Mesendoderm (in vitro differentiated cells): ENCODE measurements at regions not wholly inside any gene's neighbourhood (a gene's known extent, or its start where the extent isn't known, plus 50 kb on each side); places are given as distances from the start of the nearest gene placed in this dataset.

Experiments used
- DNase-seq: peaks from one replicate; pipeline ENCODE4 v3.0.0; 2013
- H2AK5ac ChIP-seq: 2 replicates; pipeline ENCODE4 v1.6.1; 2013; ENCODE audit warnings: low read length, inconsistent platforms
- H2BK120ac ChIP-seq: 2 replicates; pipeline ENCODE4 v1.6.1; 2013; ENCODE audit warnings: low read depth, mild to moderate bottlenecking, low read length, moderate library complexity, mixed read lengths
- H2BK15ac ChIP-seq: replicated peaks from 2 replicates; pipeline ENCODE4 v1.6.1; 2013; ENCODE audit warnings: low read depth, mild to moderate bottlenecking, moderate library complexity
- H2BK5ac ChIP-seq: 2 replicates; pipeline ENCODE4 v1.6.1; 2013; ENCODE audit warnings: low read length, inconsistent platforms
- H3K18ac ChIP-seq: 2 replicates; pipeline ENCODE4 v1.6.1; 2013; ENCODE audit warnings: mild to moderate bottlenecking, low read length, mixed read lengths
- H3K23ac ChIP-seq: one replicate; pipeline ENCODE4 v1.6.1; 2013; ENCODE audit warnings: low read length
- H3K27ac ChIP-seq: 2 replicates; pipeline ENCODE4 v1.5.1; 2013; ENCODE audit warnings: low read depth, mild to moderate bottlenecking, inconsistent platforms, low read length, moderate library complexity
- H3K27me3 ChIP-seq: 2 replicates; pipeline ENCODE4 v1.6.1; 2013; ENCODE audit warnings: low read length, control low read depth, mild to moderate bottlenecking, inconsistent platforms; ENCODE audit not compliant: insufficient read depth, poor library complexity
- H3K36me3 ChIP-seq: 2 replicates; pipeline ENCODE4 v1.6.1; 2013; ENCODE audit warnings: low read length, inconsistent platforms; ENCODE audit not compliant: control insufficient read depth, insufficient read depth
- H3K4ac ChIP-seq: one replicate; pipeline ENCODE4 v1.6.1; 2013; ENCODE audit warnings: low read depth, mild to moderate bottlenecking, low read length, moderate library complexity
- H3K4me1 ChIP-seq: 2 replicates; pipeline ENCODE4 v1.6.1; 2013; ENCODE audit warnings: low read depth, low read length, inconsistent platforms; ENCODE audit not compliant: control insufficient read depth
- H3K4me2 ChIP-seq: 2 replicates; pipeline ENCODE4 v1.6.1; 2013; ENCODE audit warnings: low read length
- H3K4me3 ChIP-seq: 2 replicates; pipeline ENCODE4 v1.5.1; 2013; ENCODE audit warnings: mild to moderate bottlenecking, low read length
- H3K56ac ChIP-seq: one replicate; pipeline ENCODE4 v1.6.1; 2013; ENCODE audit warnings: low read length
- H3K79me1 ChIP-seq: 2 replicates; pipeline ENCODE4 v1.6.1; 2013; ENCODE audit warnings: low read length, inconsistent platforms
- H3K79me2 ChIP-seq: 2 replicates; pipeline ENCODE4 v1.6.1; 2013; ENCODE audit warnings: mild to moderate bottlenecking, low read length; ENCODE audit not compliant: control insufficient read depth, insufficient read depth
- H3K9ac ChIP-seq: 2 replicates; pipeline ENCODE4 v1.6.1; 2013; ENCODE audit warnings: low read length, inconsistent platforms
- H4K5ac ChIP-seq: one replicate; pipeline ENCODE4 v1.6.1; 2013; ENCODE audit warnings: low read length
- H4K8ac ChIP-seq: one replicate; pipeline ENCODE4 v1.6.1; 2013; ENCODE audit warnings: low read depth, mild to moderate bottlenecking, control low read depth, low read length, moderate library complexity
- WGBS: extraction: QIAGEN DNeasy Blood & Tissue Kit; methylation state at CpG from one replicate; pipeline ENCODE4 v1.1.7; 2013; ENCODE audit warnings: low lambda C conversion rate, missing lambda C conversion rate; ENCODE audit not compliant: insufficient coverage; ENCODE audit errors: extremely low coverage; 5-methylcytosine and 5-hydroxymethylcytosine counted together

GRCh38 chr5:145493435-145493834 lies 341.7 kb downstream of the PRELID2 start:
- Histone ChIP-seq H3K4me1 (no peaks in the 10 kb centered on the region), H4K5ac (no peak overlapping the region), H3K27ac (no peak overlapping the region), H3K79me2 (no peaks in the 10 kb centered on the region), H3K36me3 (no peaks in the 10 kb centered on the region), H3K23ac (no peak overlapping the region), H2AK5ac (no peak overlapping the region), H2BK15ac (no peak overlapping the region), H3K27me3 (no peaks in the 10 kb centered on the region), H3K56ac (no peak overlapping the region), H3K4ac (no peak overlapping the region), H3K9ac (no peak overlapping the region), H3K4me3 (no peak overlapping the region), H4K8ac (no peak overlapping the region), H3K18ac (no peak overlapping the region), H2BK5ac (no peak overlapping the region), H3K4me2 (no peak overlapping the region), H2BK120ac (no peak overlapping the region), H3K79me1 (no peaks in the 10 kb centered on the region)
- WGBS, result 100% methylated on average over 2 of the region's 3 CpGs
- no peak for DNase-seq

GRCh38 chr5:145489516-145489915 lies 345.6 kb downstream of the PRELID2 start:
- no peak overlapping the region for H3K4ac ChIP-seq
- no peak overlapping the region for H3K27ac ChIP-seq
- H3K79me2 ChIP-seq, result no peaks in the 10 kb centered on the region
- H3K56ac ChIP-seq, result no peak overlapping the region
- no peak overlapping the region for H3K9ac ChIP-seq
- H2BK120ac ChIP-seq, result no peak overlapping the region
- H3K23ac ChIP-seq, result no peak overlapping the region
- no peak overlapping the region for H2BK15ac ChIP-seq
- no peak overlapping the region for H3K18ac ChIP-seq
- no peaks in the 10 kb centered on the region for H3K79me1 ChIP-seq
- H2BK5ac ChIP-seq, result no peak overlapping the region
- H4K8ac ChIP-seq, result no peak overlapping the region
- no peak overlapping the region for H2AK5ac ChIP-seq
- no peak for DNase-seq
- H3K4me2 ChIP-seq, result no peak overlapping the region
- H3K4me1 ChIP-seq, result no peaks in the 10 kb centered on the region
- no peaks in the 10 kb centered on the region for H3K36me3 ChIP-seq
- WGBS, result no CpG with 5 or more reads among the region's 3 CpGs
- no peaks in the 10 kb centered on the region for H3K27me3 ChIP-seq
- H4K5ac ChIP-seq, result no peak overlapping the region
- H3K4me3 ChIP-seq, result no peak overlapping the region

- H3K4me3 ChIP-seq, result no peak overlapping the region
- no peak overlapping the region for H3K27ac ChIP-seq
- H3K4ac ChIP-seq, result no peak overlapping the region
- H3K4me1 ChIP-seq, result no peaks in the 10 kb centered on the region
- H3K79me2 ChIP-seq, result no peaks in the 10 kb centered on the region
- DNase-seq, result no peak
- H3K27me3 ChIP-seq, result no peaks in the 10 kb centered on the region
- H2BK5ac ChIP-seq, result no peak overlapping the region
- H4K8ac ChIP-seq, result no peak overlapping the region
- H4K5ac ChIP-seq, result no peak overlapping the region
- no peaks in the 10 kb centered on the region for H3K36me3 ChIP-seq
- H3K18ac ChIP-seq, result no peak overlapping the region
- H2BK120ac ChIP-seq, result no peak overlapping the region
- no peak overlapping the region for H3K56ac ChIP-seq
- WGBS, result no CpG with 5 or more reads among the region's 1 CpG
- H3K23ac ChIP-seq, result no peak overlapping the region
- no peak overlapping the region for H2AK5ac ChIP-seq
- H3K9ac ChIP-seq, result no peak overlapping the region
- H3K4me2 ChIP-seq, result no peak overlapping the region
- no peaks in the 10 kb centered on the region for H3K79me1 ChIP-seq
- H2BK15ac ChIP-seq, result no peak overlapping the region
Observed at GRCh38 chr5:145484158-145484557, 351.0 kb downstream of the PRELID2 start.

- H3K79me1 ChIP-seq, result no peaks in the 10 kb centered on the region
- H3K18ac ChIP-seq, result no peak overlapping the region
- H3K4me1 ChIP-seq, result no peaks in the 10 kb centered on the region
- H4K8ac ChIP-seq, result no peak overlapping the region
- no peak overlapping the region for H3K4me3 ChIP-seq
- no peaks in the 10 kb centered on the region for H3K27me3 ChIP-seq
- H4K5ac ChIP-seq, result no peak overlapping the region
- no peak overlapping the region for H3K4me2 ChIP-seq
- no peak overlapping the region for H2BK120ac ChIP-seq
- no peak overlapping the region for H3K23ac ChIP-seq
- H2BK5ac ChIP-seq, result no peak overlapping the region
- H3K79me2 ChIP-seq, result no peaks in the 10 kb centered on the region
- no peak overlapping the region for H3K56ac ChIP-seq
- no peaks in the 10 kb centered on the region for H3K36me3 ChIP-seq
- no peak for DNase-seq
- no peak overlapping the region for H2AK5ac ChIP-seq
- H3K4ac ChIP-seq, result no peak overlapping the region
- H2BK15ac ChIP-seq, result no peak overlapping the region
- no peak overlapping the region for H3K27ac ChIP-seq
- H3K9ac ChIP-seq, result no peak overlapping the region
Observed at GRCh38 chr5:145483212-145483611, 351.9 kb downstream of the PRELID2 start.

GRCh38 chr5:145479857-145480256 lies 355.3 kb downstream of the PRELID2 start:
- Histone ChIP-seq H3K4me1 (no peaks in the 10 kb centered on the region), H3K79me2 (no peaks in the 10 kb centered on the region), H3K4ac (no peak overlapping the region), H3K79me1 (no peaks in the 10 kb centered on the region), H2AK5ac (no peak overlapping the region), H4K8ac (no peak overlapping the region), H3K56ac (no peak overlapping the region), H3K9ac (no peak overlapping the region), H2BK120ac (no peak overlapping the region), H2BK15ac (no peak overlapping the region), H3K27me3 (no peaks in the 10 kb centered on the region), H3K4me2 (no peak overlapping the region), H3K36me3 (no peaks in the 10 kb centered on the region), H3K4me3 (no peak overlapping the region), H3K23ac (no peak overlapping the region), H4K5ac (no peak overlapping the region), H3K27ac (no peak overlapping the region), H2BK5ac (no peak overlapping the region), H3K18ac (no peak overlapping the region)
- WGBS, result no CpG with 5 or more reads among the region's 1 CpG
- no peak for DNase-seq

- H3K27me3 ChIP-seq, result no peaks in the 10 kb centered on the region
- H4K8ac ChIP-seq, result no peak overlapping the region
- H3K4me3 ChIP-seq, result no peak overlapping the region
- no peaks in the 10 kb centered on the region for H3K79me2 ChIP-seq
- H3K36me3 ChIP-seq, result no peaks in the 10 kb centered on the region
- no peak overlapping the region for H3K18ac ChIP-seq
- H2BK120ac ChIP-seq, result no peak overlapping the region
- H3K4me1 ChIP-seq, result no peaks in the 10 kb centered on the region
- no peak overlapping the region for H2AK5ac ChIP-seq
- H3K56ac ChIP-seq, result no peak overlapping the region
- no CpG with 5 or more reads among the region's 4 CpGs for WGBS
- no peak overlapping the region for H3K4me2 ChIP-seq
- no peak overlapping the region for H2BK5ac ChIP-seq
- H3K4ac ChIP-seq, result no peak overlapping the region
- peak; percentile 49 for DNase-seq
- no peaks in the 10 kb centered on the region for H3K79me1 ChIP-seq
- no peak overlapping the region for H3K23ac ChIP-seq
- no peak overlapping the region for H3K27ac ChIP-seq
- H3K9ac ChIP-seq, result no peak overlapping the region
- H2BK15ac ChIP-seq, result no peak overlapping the region
- H4K5ac ChIP-seq, result no peak overlapping the region
Observed at GRCh38 chr5:145479271-145479670, 355.9 kb downstream of the PRELID2 start.
